Suppressor macrophage treated with lipopolysaccharide for 4 hours (primary cell): ENCODE measurements at regions not wholly inside any gene's neighbourhood (a gene's known extent, or its start where the extent isn't known, plus 50 kb on each side); places are given as distances from the start of the nearest gene placed in this dataset.
"Not testable (repeated sequence)": the region's sequence is repeated elsewhere in the genome, so short reads cannot be mapped to it uniquely, and the experiment has no call there.

Experiments used
- DNase-seq: peaks from one replicate; pipeline ENCODE4 v3.0.0-alpha.2; 2020

- DNase-seq = no peak
Observed at GRCh38 chr10:33032654-33033151, 74.7 kb upstream of the ITGB1 start.

DNA sequence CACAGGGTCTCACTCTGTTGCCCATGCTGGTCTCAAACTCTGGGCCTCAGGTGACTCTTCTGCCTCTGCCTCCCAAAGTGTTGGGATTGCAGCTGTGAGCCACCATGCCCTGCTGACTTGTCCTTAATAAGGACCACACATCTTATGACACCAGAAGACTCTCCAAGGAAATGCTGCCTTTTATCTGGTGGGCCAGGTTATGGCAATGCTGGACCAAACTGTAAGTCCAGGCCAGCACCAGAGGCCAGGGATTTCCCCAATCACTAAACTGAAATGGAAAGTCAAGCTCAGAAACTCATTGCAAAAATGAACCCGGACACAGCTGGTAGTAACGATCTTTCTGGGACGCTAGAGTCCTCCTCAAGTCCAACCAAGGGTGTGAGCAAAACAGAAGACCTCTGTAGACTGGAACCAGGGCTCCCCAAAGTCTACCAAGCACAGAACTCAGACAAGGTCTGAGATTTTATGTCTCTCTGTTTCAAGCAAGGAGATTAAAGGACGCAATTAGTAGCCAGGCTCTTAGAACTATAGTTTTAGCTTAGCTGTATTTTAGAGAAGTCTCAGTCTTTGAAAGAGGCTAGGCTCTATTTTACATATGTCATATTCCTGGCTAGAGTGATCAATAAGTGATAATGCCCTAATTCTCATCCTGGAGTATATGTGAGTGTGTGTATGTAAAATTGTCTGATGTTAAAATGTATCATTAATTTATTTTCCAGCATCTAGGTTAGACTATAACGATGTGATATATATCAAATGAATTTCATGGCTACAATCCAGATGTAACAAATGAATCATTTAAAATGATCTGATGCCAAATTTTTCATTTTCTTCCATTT is 74.0 kb upstream of the ITGB1 start:
- DNase-seq = no peak

- no peak for DNase-seq
Observed at GRCh38 chr10:33031171-33031570, 73.1 kb upstream of the ITGB1 start.

- DNase-seq = not testable (repeated sequence)
Observed at GRCh38 chr10:33028515-33028914, 70.5 kb upstream of the ITGB1 start.

- no peak for DNase-seq
Observed at GRCh38 chr10:33027088-33027487, 69.1 kb upstream of the ITGB1 start.

DNA sequence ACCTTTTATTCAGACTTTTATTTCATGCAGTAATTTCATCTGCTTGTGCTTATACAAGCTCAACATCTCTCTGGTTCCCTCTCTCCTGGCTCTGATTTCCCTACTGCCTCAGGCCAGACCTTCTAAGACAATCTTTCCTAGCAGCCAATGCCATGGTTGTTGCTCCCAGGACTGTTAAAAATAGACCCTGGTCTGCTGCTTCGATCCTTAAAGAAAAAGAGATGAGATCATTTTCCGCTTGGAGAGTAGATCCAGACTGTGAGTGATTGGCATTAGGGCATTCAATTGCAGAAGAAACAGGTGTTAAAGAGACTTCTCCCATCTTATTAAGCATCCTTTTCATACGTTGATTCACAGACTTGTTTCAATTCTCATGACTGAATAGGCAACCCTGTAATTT is 68.4 kb upstream of the ITGB1 start:
- no peak for DNase-seq

- DNase-seq = no peak
Observed at GRCh38 chr10:33025910-33026309, 67.9 kb upstream of the ITGB1 start.

GRCh38 chr10:33025039-33025438 is 67.0 kb upstream of the ITGB1 start:
- no peak for DNase-seq

DNA sequence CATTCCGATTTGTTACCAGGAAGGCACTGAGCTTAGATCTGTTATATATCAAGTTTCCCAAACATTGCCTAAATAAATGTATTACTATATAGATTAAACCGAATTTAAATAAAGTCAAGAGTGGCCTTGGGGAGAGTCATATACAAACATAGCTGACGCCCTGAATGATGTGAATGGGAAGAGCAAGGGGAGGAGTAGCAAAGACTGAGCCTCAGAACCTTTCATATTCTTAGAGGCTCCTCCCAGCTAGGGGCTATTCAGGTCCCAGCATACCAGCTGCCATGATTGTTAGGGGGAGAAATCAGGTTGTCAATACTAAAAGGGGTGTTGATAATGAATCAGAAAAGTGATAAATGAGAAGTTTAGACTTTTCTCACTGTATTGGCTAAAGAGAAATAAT is 64.7 kb upstream of the ITGB1 start:
- DNase-seq = no peak

DNA sequence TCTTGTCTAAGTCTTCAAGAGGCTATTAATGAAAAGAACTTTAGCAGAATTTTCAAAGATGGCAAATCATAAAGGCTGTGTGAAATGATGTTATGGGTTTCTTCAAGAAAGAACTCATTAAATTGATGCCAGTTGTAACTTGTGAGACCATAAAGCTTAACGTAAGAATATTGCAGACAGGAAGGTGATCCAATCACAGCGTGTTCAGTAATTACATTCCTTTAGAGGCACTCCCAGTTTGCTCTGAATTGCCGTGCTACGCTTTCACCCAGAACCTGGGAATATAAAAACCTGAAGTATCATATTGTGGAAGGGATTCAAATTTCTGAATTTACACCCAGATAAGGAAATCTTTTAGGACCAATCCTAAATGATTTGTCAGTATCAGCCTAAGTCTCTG is 64.1 kb upstream of the ITGB1 start:
- DNase-seq = no peak

DNA sequence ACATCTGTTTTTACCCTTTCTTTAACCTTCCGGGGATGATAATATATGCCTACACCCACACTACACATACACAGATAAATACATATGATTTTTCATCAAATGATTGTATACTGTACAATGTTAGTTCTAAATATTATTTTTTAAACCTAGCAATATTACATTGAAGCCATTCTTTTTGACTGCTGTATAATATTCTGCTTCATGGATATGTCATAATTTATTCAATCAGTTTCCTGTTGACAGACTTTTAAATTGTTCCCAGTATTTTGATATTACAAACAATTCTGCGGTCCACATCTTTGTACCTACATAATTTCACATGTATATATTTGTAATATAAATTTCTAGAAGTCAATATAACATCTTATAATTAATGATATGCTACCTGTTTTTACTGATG is 59.0 kb upstream of the ITGB1 start:
- DNase-seq = no peak

DNA sequence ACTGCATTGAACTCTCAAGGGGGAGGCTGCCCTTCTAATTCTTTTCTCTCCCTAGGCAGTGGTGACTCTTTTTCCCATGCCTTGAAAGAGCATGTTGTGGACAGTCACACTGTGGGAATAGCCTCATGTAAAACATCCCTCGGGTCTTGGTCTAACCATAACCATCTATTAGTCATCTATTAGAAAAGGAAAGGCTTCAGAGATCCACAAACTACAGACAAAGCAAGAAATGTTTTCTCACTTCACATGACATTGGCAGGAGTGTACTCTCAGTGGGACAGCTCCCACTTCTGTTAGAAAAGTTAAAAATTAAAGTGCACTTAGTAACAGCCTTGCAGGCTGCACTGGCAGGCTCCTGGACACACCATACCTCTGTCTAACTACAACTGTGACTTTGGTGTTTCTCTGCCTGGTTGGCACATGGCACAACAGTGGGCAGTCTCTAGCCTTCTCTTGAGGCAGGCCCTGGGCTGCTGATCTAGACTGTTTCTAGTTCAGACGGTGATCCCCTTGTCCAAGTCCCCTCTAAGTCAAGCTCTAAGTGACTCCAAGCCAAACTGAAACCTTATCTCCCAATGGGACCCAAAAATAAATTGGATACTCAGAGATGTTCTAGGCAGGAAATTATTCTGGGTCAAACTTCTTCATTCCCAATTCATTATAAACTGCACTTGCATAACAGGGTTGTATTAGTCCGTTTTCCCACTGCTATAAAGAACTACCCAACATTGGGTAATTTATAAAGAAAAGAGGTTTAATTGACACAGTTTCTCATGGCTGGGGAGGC is 57.9 kb upstream of the ITGB1 start:
- DNase-seq = no peak

- DNase-seq = not testable (repeated sequence)
Observed at GRCh38 chr10:33013331-33013730, 55.3 kb upstream of the ITGB1 start.

DNA sequence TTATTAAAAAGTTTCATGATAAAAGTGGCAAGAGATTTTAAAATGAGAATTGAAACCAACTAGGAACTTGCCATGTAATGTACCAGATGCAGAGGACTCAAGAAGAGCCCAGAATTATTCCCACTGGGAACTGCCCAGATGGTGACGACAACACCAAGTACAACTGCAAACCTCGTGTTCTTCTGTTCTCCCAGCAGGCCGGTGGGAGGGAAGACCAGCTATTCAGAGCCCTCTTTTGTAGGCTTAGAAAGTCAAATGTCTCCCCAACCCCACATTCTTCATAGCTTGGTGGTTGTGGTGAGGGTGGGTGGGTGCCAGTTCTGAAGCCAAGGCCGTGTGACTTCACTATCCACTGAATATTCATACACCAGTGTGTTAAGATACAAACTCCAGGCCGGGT is 54.3 kb upstream of the ITGB1 start:
- DNase-seq = no peak

DNA sequence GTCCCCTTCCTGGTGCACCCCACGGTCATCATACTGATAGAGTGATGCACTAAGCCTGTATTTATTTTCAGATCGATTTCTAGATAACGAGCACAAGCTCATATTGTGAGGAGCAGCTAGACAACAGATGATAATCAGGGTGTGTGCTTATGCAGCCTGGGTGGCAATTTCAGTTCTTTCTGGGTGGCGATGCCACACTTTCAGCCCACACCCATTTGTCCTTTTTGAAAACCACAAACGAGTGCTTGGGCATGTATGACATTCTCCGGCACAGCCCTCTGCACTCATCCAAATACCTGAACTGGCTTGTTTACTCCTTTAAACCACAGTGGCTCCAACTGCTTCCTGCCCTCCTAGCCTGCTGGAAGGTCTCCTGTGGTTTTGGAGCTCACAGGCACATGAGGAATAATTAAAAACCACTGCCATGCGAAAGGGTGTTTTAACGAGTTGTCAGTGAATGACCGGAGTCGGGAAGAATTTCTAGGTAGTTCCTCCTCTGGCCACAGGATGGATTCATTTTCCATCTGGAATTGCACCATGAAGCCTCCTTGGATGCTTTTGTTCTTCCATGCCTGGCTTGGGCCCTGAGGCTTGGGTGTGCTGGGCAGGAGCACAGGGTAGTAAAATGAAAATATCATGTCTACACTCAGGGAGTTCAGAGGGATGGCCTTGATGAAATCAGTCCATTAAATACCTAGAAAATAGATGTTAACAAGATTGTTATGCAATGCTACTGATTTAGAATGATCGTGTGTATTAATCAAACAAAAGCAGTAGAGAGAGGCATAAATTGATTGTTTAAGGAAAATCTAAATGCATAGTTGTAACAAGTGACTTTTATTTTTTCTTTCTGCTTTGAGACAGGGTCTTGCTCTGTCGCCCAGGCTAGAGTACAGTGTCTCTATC is 52.4 kb upstream of the ITGB1 start:
- DNase-seq = peak; percentile 15

- DNase-seq = no peak
Observed at GRCh38 chr10:33009244-33010131, 51.5 kb upstream of the ITGB1 start.

DNA sequence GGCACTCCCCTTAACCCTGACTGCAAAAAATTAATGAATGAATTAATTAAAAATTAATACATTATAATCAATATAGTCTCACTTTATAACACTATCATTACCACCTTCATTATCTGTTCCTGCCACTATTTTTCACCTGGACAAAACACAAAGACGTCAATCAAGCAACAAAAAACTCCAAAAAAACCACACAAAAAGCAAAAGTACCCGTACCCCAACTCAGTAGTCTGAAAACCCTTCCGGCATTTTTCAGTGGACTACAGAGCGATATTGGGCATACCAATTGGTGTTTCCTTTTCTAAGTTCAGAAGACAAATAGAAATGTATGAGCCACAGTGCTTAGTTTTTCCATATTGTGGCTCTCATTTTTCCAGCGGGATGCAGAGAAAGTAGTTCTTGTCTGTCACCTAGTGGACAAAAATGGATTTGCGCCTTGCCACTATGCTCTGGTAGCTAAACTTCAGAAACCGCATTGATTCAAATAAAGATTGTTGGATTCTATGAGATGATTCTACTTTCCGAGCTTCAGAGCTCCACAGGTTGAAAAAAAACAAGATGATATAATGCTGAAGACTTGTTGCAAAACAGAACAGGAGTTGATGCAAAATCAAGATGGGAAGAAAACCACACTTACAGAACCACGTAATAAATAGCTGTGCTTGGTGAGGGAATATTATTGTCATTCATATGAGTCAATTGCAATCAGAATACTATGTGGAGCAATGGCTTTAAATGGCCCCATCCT is 50.6 kb upstream of the ITGB1 start:
- peak; percentile 86 for DNase-seq

- not testable (repeated sequence) for DNase-seq
Observed at GRCh38 chr10:33007731-33008381, 49.8 kb upstream of the ITGB1 start.
